ENCODE measurements at regions not wholly inside any gene's neighbourhood (a gene's known extent, or its start where the extent isn't known, plus 50 kb on each side); places are given as distances from the start of the nearest gene placed in this dataset.

- H3K27me3 Mint-ChIP-seq (ENCODE audit: low read depth): no peaks in the 10 kb centered on the region
- no peak for DNase-seq (ENCODE audit: low spot score)
- no peak overlapping the region for H3K4me3 Mint-ChIP-seq
- peaks cover 24% of the 10 kb centered on the region for H3K9me3 Mint-ChIP-seq
- H3K27ac Mint-ChIP-seq: no peak overlapping the region
- no peaks in the 10 kb centered on the region for H3K36me3 Mint-ChIP-seq (ENCODE audit: low read depth)
- H3K4me1 Mint-ChIP-seq (ENCODE audit: low read depth): no peaks in the 10 kb centered on the region
These were observed 78.3 kb upstream of the LIFR start for GRCh38 chr5:38634568-38635369.

- no peak for DNase-seq (ENCODE audit: low spot score)
- H3K27ac Mint-ChIP-seq: no peak overlapping the region
- no peak overlapping the region for H3K4me3 Mint-ChIP-seq
- peaks cover 16% of the 10 kb centered on the region for H3K9me3 Mint-ChIP-seq
- H3K4me1 Mint-ChIP-seq (ENCODE audit: low read depth): no peaks in the 10 kb centered on the region
- no peaks in the 10 kb centered on the region for H3K36me3 Mint-ChIP-seq (ENCODE audit: low read depth)
- no peaks in the 10 kb centered on the region for H3K27me3 Mint-ChIP-seq (ENCODE audit: low read depth)
These were observed 80.2 kb upstream of the LIFR start for GRCh38 chr5:38636626-38637025.

GRCh38 chr5:38638656-38639055, 82.2 kb upstream of the LIFR start:
- Mint-ChIP-seq H3K4me1 (ENCODE audit: low read depth) (no peaks in the 10 kb centered on the region), H3K27ac (no peak overlapping the region), H3K9me3 (no peaks in the 10 kb centered on the region), H3K36me3 (ENCODE audit: low read depth) (no peaks in the 10 kb centered on the region), H3K4me3 (no peak overlapping the region), H3K27me3 (ENCODE audit: low read depth) (no peaks in the 10 kb centered on the region)
- no peak for DNase-seq (ENCODE audit: low spot score)

- Mint-ChIP-seq H3K36me3 (ENCODE audit: low read depth) (no peaks in the 10 kb centered on the region), H3K27me3 (ENCODE audit: low read depth) (no peaks in the 10 kb centered on the region), H3K4me3 (no peak overlapping the region), H3K4me1 (ENCODE audit: low read depth) (no peaks in the 10 kb centered on the region), H3K9me3 (no peaks in the 10 kb centered on the region), H3K27ac (no peak overlapping the region)
- no peak for DNase-seq (ENCODE audit: low spot score)
These were observed 83.2 kb upstream of the LIFR start for GRCh38 chr5:38639377-38640358.

GRCh38 chr5:38641003-38641402, 84.6 kb upstream of the LIFR start:
- Mint-ChIP-seq H3K27me3 (ENCODE audit: low read depth) (no peaks in the 10 kb centered on the region), H3K4me1 (ENCODE audit: low read depth) (no peaks in the 10 kb centered on the region), H3K36me3 (ENCODE audit: low read depth) (no peaks in the 10 kb centered on the region), H3K9me3 (peaks cover 5% of the 10 kb centered on the region), H3K27ac (no peak overlapping the region), H3K4me3 (no peak overlapping the region)
- no peak for DNase-seq (ENCODE audit: low spot score)

GRCh38 chr5:38642189-38642911, 85.9 kb upstream of the LIFR start:
- H3K4me1 Mint-ChIP-seq (ENCODE audit: low read depth): no peaks in the 10 kb centered on the region
- H3K4me3 Mint-ChIP-seq: no peak overlapping the region
- H3K27me3 Mint-ChIP-seq (ENCODE audit: low read depth): no peaks in the 10 kb centered on the region
- no peak for DNase-seq (ENCODE audit: low spot score)
- H3K9me3 Mint-ChIP-seq: peaks cover 5% of the 10 kb centered on the region
- H3K36me3 Mint-ChIP-seq (ENCODE audit: low read depth): no peaks in the 10 kb centered on the region
- no peak overlapping the region for H3K27ac Mint-ChIP-seq

- no peaks in the 10 kb centered on the region for H3K36me3 Mint-ChIP-seq (ENCODE audit: low read depth)
- no peak for DNase-seq (ENCODE audit: low spot score)
- H3K27ac Mint-ChIP-seq: no peak overlapping the region
- H3K4me3 Mint-ChIP-seq: no peak overlapping the region
- H3K4me1 Mint-ChIP-seq (ENCODE audit: low read depth): no peaks in the 10 kb centered on the region
- H3K27me3 Mint-ChIP-seq (ENCODE audit: low read depth): no peaks in the 10 kb centered on the region
- H3K9me3 Mint-ChIP-seq: peaks cover 5% of the 10 kb centered on the region
These were observed 87.2 kb upstream of the LIFR start for GRCh38 chr5:38643616-38644015.

- Mint-ChIP-seq H3K4me3 (no peak overlapping the region), H3K4me1 (ENCODE audit: low read depth) (peaks cover 3% of the 10 kb centered on the region), H3K27ac (no peak overlapping the region), H3K27me3 (ENCODE audit: low read depth) (peaks cover 2% of the 10 kb centered on the region), H3K36me3 (ENCODE audit: low read depth) (no peaks in the 10 kb centered on the region), H3K9me3 (peaks cover 5% of the 10 kb centered on the region)
- DNase-seq (ENCODE audit: low spot score): no peak
These were observed 89.1 kb upstream of the LIFR start for GRCh38 chr5:38645508-38645907.

- peaks cover 3% of the 10 kb centered on the region for H3K4me1 Mint-ChIP-seq (ENCODE audit: low read depth)
- no peak overlapping the region for H3K27ac Mint-ChIP-seq
- no peak overlapping the region for H3K4me3 Mint-ChIP-seq
- peaks cover 5% of the 10 kb centered on the region for H3K27me3 Mint-ChIP-seq (ENCODE audit: low read depth)
- no peaks in the 10 kb centered on the region for H3K36me3 Mint-ChIP-seq (ENCODE audit: low read depth)
- DNase-seq (ENCODE audit: low spot score): no peak
- H3K9me3 Mint-ChIP-seq: peaks cover 5% of the 10 kb centered on the region
These were observed 92.4 kb upstream of the LIFR start for GRCh38 chr5:38648703-38649291.

- Mint-ChIP-seq H3K27me3 (ENCODE audit: low read depth) (peaks cover 5% of the 10 kb centered on the region), H3K36me3 (ENCODE audit: low read depth) (no peaks in the 10 kb centered on the region), H3K27ac (no peak overlapping the region), H3K9me3 (no peaks in the 10 kb centered on the region), H3K4me1 (ENCODE audit: low read depth) (peaks cover 3% of the 10 kb centered on the region), H3K4me3 (peak overlapping the region; percentile 59)
- DNase-seq (ENCODE audit: low spot score): no peak
These were observed 94.1 kb upstream of the LIFR start for GRCh38 chr5:38650540-38650939.

- Mint-ChIP-seq H3K27ac (no peak overlapping the region), H3K9me3 (no peaks in the 10 kb centered on the region), H3K4me3 (peak overlapping the region; percentile 34), H3K36me3 (ENCODE audit: low read depth) (no peaks in the 10 kb centered on the region), H3K27me3 (ENCODE audit: low read depth) (peaks cover 5% of the 10 kb centered on the region), H3K4me1 (ENCODE audit: low read depth) (peaks cover 3% of the 10 kb centered on the region)
- DNase-seq (ENCODE audit: low spot score): no peak
These were observed 94.5 kb upstream of the LIFR start for GRCh38 chr5:38650946-38651345.

- H3K9me3 Mint-ChIP-seq: no peaks in the 10 kb centered on the region
- DNase-seq (ENCODE audit: low spot score): no peak
- H3K27ac Mint-ChIP-seq: no peak overlapping the region
- H3K4me1 Mint-ChIP-seq (ENCODE audit: low read depth): peaks cover 3% of the 10 kb centered on the region
- peaks cover 5% of the 10 kb centered on the region for H3K27me3 Mint-ChIP-seq (ENCODE audit: low read depth)
- H3K36me3 Mint-ChIP-seq (ENCODE audit: low read depth): no peaks in the 10 kb centered on the region
- H3K4me3 Mint-ChIP-seq: no peak overlapping the region
These were observed 95.4 kb upstream of the LIFR start for GRCh38 chr5:38651806-38652205.

GRCh38 chr5:38653389-38653788, 96.9 kb upstream of the LIFR start:
- Mint-ChIP-seq H3K9me3 (no peaks in the 10 kb centered on the region), H3K27me3 (ENCODE audit: low read depth) (peaks cover 5% of the 10 kb centered on the region), H3K4me3 (no peak overlapping the region), H3K36me3 (ENCODE audit: low read depth) (no peaks in the 10 kb centered on the region), H3K4me1 (ENCODE audit: low read depth) (peaks cover 3% of the 10 kb centered on the region), H3K27ac (no peak overlapping the region)
- no peak for DNase-seq (ENCODE audit: low spot score)

All from T-helper 2 cell treated with Interferon-gamma antibody and Interleukin-4, amounts not matched to agents 5 μg/mL and 100 μg/mL, for 36 hours (primary cell).